GM12891 (cell line): ENCODE measurements at regions not wholly inside any gene's neighbourhood (a gene's known extent, or its start where the extent isn't known, plus 50 kb on each side); places are given as distances from the start of the nearest gene placed in this dataset.

Experiments
- PAX5 ChIP-seq: IDR thresholded peaks from 2 replicates; pipeline ENCODE4 v1.6.1; 2011; ENCODE audit warnings: low read length, moderate library complexity, mild to moderate bottlenecking; ENCODE audit not compliant: insufficient read depth, severe bottlenecking
- POLR2A ChIP-seq: IDR thresholded peaks from 2 replicates; pipeline ENCODE4 v1.6.1; 2011; ENCODE audit warnings: low read depth, low read length, control low read depth
- POLR2AphosphoS5 ChIP-seq: IDR thresholded peaks from 2 replicates; pipeline ENCODE4 v1.6.1; 2011; ENCODE audit warnings: low read depth, low read length, control low read depth
- POU2F2 ChIP-seq: IDR thresholded peaks from 2 replicates; pipeline ENCODE4 v1.6.1; 2011; ENCODE audit warnings: low read depth, mild to moderate bottlenecking, control low read depth, low read length, moderate library complexity
- SPI1 ChIP-seq: IDR thresholded peaks from 2 replicates; pipeline ENCODE4 v1.6.1; 2011; ENCODE audit warnings: low read depth, low read length, control low read depth
- TAF1 ChIP-seq: IDR thresholded peaks from 2 replicates; pipeline ENCODE4 v1.6.1; 2011; ENCODE audit warnings: low read depth, low read length, control low read depth

DNA sequence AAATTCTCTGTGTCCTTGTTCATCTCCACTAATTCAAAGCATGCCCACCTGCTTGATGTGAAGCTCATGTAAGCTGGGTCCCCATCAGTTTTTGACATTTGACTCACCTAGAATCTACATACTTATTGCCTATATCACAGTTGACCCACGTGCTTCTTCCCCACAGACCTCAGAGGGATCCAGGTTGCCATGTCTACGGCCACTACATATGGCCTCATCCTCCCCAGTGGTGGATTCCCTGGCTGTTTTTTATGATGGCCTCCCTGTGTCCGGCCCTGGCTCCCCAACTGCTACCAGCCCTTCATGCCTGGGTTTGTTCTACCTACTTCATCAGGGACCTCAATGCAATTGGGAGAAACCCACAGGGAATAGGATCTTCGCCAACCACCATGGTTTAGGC, 187.4 kb upstream of the GDF10 start:
- TF ChIP-seq POLR2A (no peak), TAF1 (no peak), POLR2AphosphoS5 (no peak), POU2F2 (no peak), PAX5 (no peak), SPI1 (no peak)
